Smooth muscle cell (in vitro differentiated cells): ENCODE measurements at regions not wholly inside any gene's neighbourhood (a gene's known extent, or its start where the extent isn't known, plus 50 kb on each side); places are given as distances from the start of the nearest gene placed in this dataset.

Source experiments
- DNase-seq: peaks from one replicate; lab custom pipeline; 2025; ENCODE audit not compliant: unreplicated experiment; lab: John Stamatoyannopoulos, UW
- H2AFZ ChIP-seq: fragments of 200-600 bp; sonication (generic); 2 replicates; pipeline ENCODE4 v1.6.0; 2016; ENCODE audit warnings: antibody characterized with exemption, low read depth, mild to moderate bottlenecking
- H3F3A ChIP-seq: fragments of 200-600 bp; sonication (generic); 2 replicates; pipeline ENCODE4 v1.6.0; 2017; ENCODE audit warnings: antibody characterized with exemption, low read depth
- H3K27ac ChIP-seq: fragments of 200-600 bp; sonication (generic); 2 replicates; pipeline ENCODE4 v1.5.1; 2016; ENCODE audit warnings: low read depth, mild to moderate bottlenecking
- H3K27me3 ChIP-seq: fragments of 200-600 bp; sonication (generic); 2 replicates; pipeline ENCODE4 v1.6.1; 2016; ENCODE audit warnings: low read depth, mild to moderate bottlenecking
- H3K36me3 ChIP-seq: fragments of 200-600 bp; sonication (generic); 2 replicates; pipeline ENCODE4 v1.5.1; 2016; ENCODE audit warnings: low read depth
- H3K4me1 ChIP-seq: fragments of 200-600 bp; sonication (generic); 2 replicates; pipeline ENCODE4 v1.5.1; 2016; ENCODE audit warnings: low read depth
- H3K4me2 ChIP-seq: fragments of 200-600 bp; sonication (generic); 2 replicates; pipeline ENCODE4 v1.6.0; 2016; ENCODE audit warnings: mild to moderate bottlenecking
- H3K4me3 ChIP-seq: fragments of 200-600 bp; sonication (generic); 2 replicates; pipeline ENCODE4 v1.5.1; 2016; ENCODE audit warnings: mild to moderate bottlenecking
- H3K79me2 ChIP-seq: fragments of 200-600 bp; sonication (generic); 2 replicates; pipeline ENCODE4 v1.6.0; 2016; ENCODE audit warnings: low read depth, mild to moderate bottlenecking
- H3K9ac ChIP-seq: fragments of 200-600 bp; sonication (generic); 2 replicates; pipeline ENCODE4 v1.6.0; 2016; ENCODE audit warnings: low read depth
- H3K9me3 ChIP-seq: fragments of 200-600 bp; sonication (generic); replicated peaks from 2 replicates; pipeline ENCODE4 v1.5.1; 2016; ENCODE audit warnings: low read depth
- H4K20me1 ChIP-seq: fragments of 200-600 bp; sonication (generic); 2 replicates; pipeline ENCODE4 v1.6.0; 2016; ENCODE audit warnings: low read depth
- WGBS: methylation state at CpG from one replicate; pipeline ENCODE4 v1.1.7; 2016; ENCODE audit warnings: low lambda C conversion rate; 5-methylcytosine and 5-hydroxymethylcytosine counted together
- TF ChIP-seq, protein P1 (sequence below): fragments of 200-600 bp; sonication (generic); IDR thresholded peaks from 2 replicates; pipeline ENCODE4 v1.5.1; 2017; ENCODE audit warnings: borderline replicate concordance, mild to moderate bottlenecking, antibody characterized with exemption; ENCODE audit not compliant: insufficient read depth, poor library complexity, severe bottlenecking

DNA sequence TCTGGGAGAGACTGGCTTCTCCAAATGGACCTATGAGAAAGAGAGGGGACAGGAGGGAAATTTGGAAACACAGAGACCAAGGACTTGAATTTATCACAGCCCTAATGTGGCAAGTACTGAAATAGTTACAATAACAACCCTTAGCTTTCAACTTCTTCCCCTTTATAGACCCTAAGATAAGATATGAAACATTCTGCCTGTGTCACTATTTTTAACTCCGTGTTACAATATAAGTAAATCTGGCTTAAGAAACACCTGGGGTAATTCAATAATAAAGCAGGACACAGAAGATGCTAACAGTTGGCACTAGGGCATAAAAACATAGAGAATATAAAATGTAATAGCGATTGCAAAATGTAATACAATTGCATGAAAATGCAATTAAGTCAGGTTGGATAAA, 216.4 kb downstream of the NOVA1 start:
- Histone ChIP-seq H3K9me3 (no peaks in the 10 kb centered on the region), H3K79me2 (no peaks in the 10 kb centered on the region), H2AFZ (no peak overlapping the region), H4K20me1 (no peaks in the 10 kb centered on the region), H3K27me3 (no peaks in the 10 kb centered on the region), H3K9ac (no peak overlapping the region), H3K4me3 (no peak overlapping the region), H3F3A (no peaks in the 10 kb centered on the region), H3K4me1 (no peaks in the 10 kb centered on the region), H3K4me2 (no peak overlapping the region), H3K36me3 (no peaks in the 10 kb centered on the region), H3K27ac (no peak overlapping the region)
- WGBS, result 82% methylated on average over 2 of the region's 2 CpGs
- TF ChIP-seq, protein P1, sequence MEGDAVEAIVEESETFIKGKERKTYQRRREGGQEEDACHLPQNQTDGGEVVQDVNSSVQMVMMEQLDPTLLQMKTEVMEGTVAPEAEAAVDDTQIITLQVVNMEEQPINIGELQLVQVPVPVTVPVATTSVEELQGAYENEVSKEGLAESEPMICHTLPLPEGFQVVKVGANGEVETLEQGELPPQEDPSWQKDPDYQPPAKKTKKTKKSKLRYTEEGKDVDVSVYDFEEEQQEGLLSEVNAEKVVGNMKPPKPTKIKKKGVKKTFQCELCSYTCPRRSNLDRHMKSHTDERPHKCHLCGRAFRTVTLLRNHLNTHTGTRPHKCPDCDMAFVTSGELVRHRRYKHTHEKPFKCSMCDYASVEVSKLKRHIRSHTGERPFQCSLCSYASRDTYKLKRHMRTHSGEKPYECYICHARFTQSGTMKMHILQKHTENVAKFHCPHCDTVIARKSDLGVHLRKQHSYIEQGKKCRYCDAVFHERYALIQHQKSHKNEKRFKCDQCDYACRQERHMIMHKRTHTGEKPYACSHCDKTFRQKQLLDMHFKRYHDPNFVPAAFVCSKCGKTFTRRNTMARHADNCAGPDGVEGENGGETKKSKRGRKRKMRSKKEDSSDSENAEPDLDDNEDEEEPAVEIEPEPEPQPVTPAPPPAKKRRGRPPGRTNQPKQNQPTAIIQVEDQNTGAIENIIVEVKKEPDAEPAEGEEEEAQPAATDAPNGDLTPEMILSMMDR, result no peak
- DNase-seq, result no peak

DNA sequence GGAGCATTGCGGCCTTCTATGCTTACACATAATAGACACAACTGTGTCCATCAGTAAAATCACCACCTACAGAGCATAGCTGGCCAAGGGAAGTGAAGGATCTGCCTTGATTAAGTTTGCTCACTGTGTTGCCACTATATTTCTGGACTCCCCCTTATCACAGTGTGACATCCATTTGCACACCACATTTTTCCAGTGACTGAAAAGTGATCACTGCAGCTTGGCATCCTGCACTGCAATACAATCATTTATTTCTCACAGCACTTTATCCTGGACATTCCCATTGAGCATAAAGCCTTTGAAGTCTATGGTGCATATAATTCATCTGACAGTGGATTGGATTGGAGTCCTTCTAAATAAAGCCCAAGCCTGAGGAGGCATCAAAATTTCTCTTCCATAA, 217.2 kb downstream of the NOVA1 start:
- TF ChIP-seq, protein P1, result no peak
- Histone ChIP-seq H3K79me2 (no peaks in the 10 kb centered on the region), H3K4me1 (no peaks in the 10 kb centered on the region), H3K4me2 (no peak overlapping the region), H2AFZ (no peak overlapping the region), H3K36me3 (no peaks in the 10 kb centered on the region), H3K27me3 (no peaks in the 10 kb centered on the region), H4K20me1 (no peaks in the 10 kb centered on the region), H3K9me3 (no peaks in the 10 kb centered on the region), H3K27ac (no peak overlapping the region), H3F3A (no peaks in the 10 kb centered on the region), H3K9ac (no peak overlapping the region), H3K4me3 (no peak overlapping the region)
- no peak for DNase-seq
- WGBS, result 92% methylated on average over 1 of the region's 1 CpG

DNA sequence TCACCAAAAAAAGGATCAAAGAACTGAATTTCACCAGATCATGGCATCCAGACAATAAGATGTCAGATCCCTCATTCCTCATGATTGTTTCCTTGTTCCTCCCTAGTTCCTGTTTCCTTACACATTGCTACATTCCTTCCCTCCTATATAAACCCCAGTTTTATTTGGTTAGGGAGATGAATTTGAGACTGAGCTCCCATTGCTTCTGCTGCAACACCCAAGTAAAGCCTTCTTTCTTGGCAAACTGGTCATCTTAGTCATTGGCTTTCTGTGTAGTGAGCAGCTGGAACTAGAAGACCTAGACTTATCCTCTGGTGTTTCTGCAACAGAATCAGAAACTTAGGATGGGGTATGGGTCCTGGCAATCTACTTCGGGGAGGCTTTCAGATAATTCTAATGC, 217.9 kb downstream of the NOVA1 start:
- Histone ChIP-seq H3K4me3 (no peak overlapping the region), H3F3A (no peaks in the 10 kb centered on the region), H3K27ac (no peak overlapping the region), H3K4me2 (no peak overlapping the region), H3K27me3 (no peaks in the 10 kb centered on the region), H3K36me3 (no peaks in the 10 kb centered on the region), H3K4me1 (no peaks in the 10 kb centered on the region), H4K20me1 (no peaks in the 10 kb centered on the region), H3K9ac (no peak overlapping the region), H3K9me3 (no peaks in the 10 kb centered on the region), H3K79me2 (no peaks in the 10 kb centered on the region), H2AFZ (no peak overlapping the region)
- WGBS, result 89% methylated on average over 1 of the region's 1 CpG
- TF ChIP-seq, protein P1, result no peak
- no peak for DNase-seq

DNA sequence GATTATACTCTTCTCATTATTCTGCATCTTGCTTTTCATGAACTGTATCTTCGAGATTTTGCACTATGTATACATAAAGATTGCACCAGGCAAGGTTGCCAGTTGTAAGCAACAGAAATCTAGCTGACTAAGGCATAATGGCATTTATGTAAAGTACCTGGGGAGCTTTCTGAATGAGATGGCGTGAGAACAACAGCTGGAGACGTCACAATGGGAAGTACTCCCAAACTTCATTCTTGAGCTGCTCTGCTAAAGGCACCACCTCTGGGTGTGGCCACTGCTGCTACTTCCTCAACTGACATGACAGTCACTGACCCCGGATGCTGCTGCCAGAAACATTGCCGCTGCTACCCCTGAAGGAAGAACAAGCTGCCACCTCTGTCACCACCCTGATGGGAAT, 220.7 kb downstream of the NOVA1 start:
- TF ChIP-seq, protein P1, result no peak
- Histone ChIP-seq H3K79me2 (no peaks in the 10 kb centered on the region), H3F3A (no peaks in the 10 kb centered on the region), H3K4me1 (no peaks in the 10 kb centered on the region), H3K4me2 (no peak overlapping the region), H3K27me3 (no peaks in the 10 kb centered on the region), H3K36me3 (no peaks in the 10 kb centered on the region), H2AFZ (no peak overlapping the region), H4K20me1 (no peaks in the 10 kb centered on the region), H3K27ac (no peak overlapping the region), H3K4me3 (no peak overlapping the region), H3K9me3 (no peaks in the 10 kb centered on the region), H3K9ac (no peak overlapping the region)
- DNase-seq, result no peak
- 72% methylated on average over 5 of the region's 5 CpGs for WGBS
